ENCODE measurements at regions not wholly inside any gene's neighbourhood (a gene's known extent, or its start where the extent isn't known, plus 50 kb on each side); places are given as distances from the start of the nearest gene placed in this dataset.

DNA sequence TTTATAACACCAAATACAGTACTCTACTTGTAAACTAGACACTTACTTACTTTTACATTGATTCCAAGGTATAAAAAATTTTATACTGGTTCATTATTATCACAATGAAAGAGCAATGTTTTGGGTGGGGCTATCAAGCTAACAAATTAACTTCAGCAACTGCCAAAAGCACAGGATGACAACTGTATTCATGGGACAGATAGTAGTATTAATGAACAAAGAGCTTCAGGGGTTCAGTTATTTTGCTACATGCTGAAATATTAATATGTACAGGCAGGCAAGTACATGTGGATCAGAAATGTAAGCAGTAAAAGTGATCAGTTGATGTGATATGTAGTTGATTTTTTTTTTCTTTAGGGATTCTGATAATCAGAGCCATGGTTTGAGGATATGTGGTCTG lies 112.9 kb downstream of the NAA11 start:
- Mint-ChIP-seq H3K36me3 (ENCODE audit: low read depth) (no peaks in the 10 kb centered on the region), H3K9me3 (no peaks in the 10 kb centered on the region), H3K27ac (no peak overlapping the region), H3K27me3 (ENCODE audit: low read depth) (peaks cover 5% of the 10 kb centered on the region), H3K4me1 (peaks cover 7% of the 10 kb centered on the region), H3K4me3 (no peak overlapping the region)
- TF ChIP-seq, protein P1, sequence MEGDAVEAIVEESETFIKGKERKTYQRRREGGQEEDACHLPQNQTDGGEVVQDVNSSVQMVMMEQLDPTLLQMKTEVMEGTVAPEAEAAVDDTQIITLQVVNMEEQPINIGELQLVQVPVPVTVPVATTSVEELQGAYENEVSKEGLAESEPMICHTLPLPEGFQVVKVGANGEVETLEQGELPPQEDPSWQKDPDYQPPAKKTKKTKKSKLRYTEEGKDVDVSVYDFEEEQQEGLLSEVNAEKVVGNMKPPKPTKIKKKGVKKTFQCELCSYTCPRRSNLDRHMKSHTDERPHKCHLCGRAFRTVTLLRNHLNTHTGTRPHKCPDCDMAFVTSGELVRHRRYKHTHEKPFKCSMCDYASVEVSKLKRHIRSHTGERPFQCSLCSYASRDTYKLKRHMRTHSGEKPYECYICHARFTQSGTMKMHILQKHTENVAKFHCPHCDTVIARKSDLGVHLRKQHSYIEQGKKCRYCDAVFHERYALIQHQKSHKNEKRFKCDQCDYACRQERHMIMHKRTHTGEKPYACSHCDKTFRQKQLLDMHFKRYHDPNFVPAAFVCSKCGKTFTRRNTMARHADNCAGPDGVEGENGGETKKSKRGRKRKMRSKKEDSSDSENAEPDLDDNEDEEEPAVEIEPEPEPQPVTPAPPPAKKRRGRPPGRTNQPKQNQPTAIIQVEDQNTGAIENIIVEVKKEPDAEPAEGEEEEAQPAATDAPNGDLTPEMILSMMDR (IDR thresholded peaks at IDR 0.05; ENCODE audit: unreplicated experiment in 3 of 3) = no peak

- no peak overlapping the region for H3K4me3 Mint-ChIP-seq
Observed at GRCh38 chr4:79212311-79212710, 113.5 kb downstream of the NAA11 start.

DNA sequence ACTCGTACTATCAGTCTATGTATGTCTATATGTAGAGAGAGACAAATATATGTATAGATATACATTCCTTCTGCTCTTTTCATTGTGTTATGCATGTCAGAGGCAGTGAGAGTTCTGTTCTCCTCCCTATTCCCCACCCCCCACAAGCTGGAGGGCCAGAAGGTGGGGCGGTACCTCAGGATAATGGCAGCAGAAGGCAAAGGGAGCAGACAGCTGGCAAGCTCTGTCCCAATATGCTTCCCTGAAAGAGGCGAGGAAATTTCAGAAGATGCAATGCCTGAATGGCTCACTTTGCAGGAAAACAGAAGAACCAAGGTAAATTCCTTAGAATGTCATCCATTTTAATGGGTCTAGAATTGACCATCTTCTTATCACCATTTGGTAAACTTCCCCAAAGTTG lies 114.4 kb downstream of the NAA11 start:
- Mint-ChIP-seq H3K36me3 (ENCODE audit: low read depth) (no peaks in the 10 kb centered on the region), H3K27ac (no peak overlapping the region), H3K9me3 (peaks cover 4% of the 10 kb centered on the region), H3K27me3 (ENCODE audit: low read depth) (peaks cover 5% of the 10 kb centered on the region), H3K4me1 (peaks cover 7% of the 10 kb centered on the region), H3K4me3 (no peak overlapping the region)
- TF ChIP-seq, protein P1 (IDR thresholded peaks at IDR 0.05; ENCODE audit: unreplicated experiment in 3 of 3) = no peak

More at GRCh38 chr4:79212311-79212710, 113.5 kb downstream of the NAA11 start:
- Mint-ChIP-seq H3K4me1 (peaks cover 7% of the 10 kb centered on the region), H3K9me3 (no peaks in the 10 kb centered on the region), H3K27ac (peak overlapping the region in 1 of 3 experiments; percentile 54), H3K36me3 (ENCODE audit: low read depth) (no peaks in the 10 kb centered on the region), H3K27me3 (ENCODE audit: low read depth) (peaks cover 5% of the 10 kb centered on the region)
- TF ChIP-seq, protein P1 (IDR thresholded peaks at IDR 0.05; ENCODE audit: unreplicated experiment in 3 of 3) = no peak

DNA sequence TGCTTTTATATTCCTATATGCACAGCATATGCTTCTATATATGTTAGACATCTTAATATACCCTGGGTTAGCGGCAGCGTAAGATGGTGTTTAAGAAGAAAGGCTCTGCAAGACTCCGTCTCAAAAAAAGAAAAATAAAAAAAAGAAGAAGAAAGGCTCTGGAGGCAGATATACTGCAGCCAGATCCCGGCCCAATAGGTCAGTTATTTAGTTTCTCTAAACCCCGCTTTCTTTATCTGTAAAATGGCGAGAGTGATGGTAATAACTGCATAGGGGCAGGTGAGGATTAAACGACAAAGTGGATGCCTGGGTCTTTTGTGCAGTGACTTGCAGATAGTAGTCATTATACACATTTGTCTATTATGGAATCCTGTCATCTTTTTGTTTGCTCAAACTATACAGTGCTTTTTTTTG lies 115.2 kb downstream of the NAA11 start:
- Mint-ChIP-seq H3K4me3 (no peak overlapping the region), H3K27me3 (ENCODE audit: low read depth) (peaks cover 5% of the 10 kb centered on the region), H3K9me3 (peaks cover 11% of the 10 kb centered on the region), H3K36me3 (ENCODE audit: low read depth) (no peaks in the 10 kb centered on the region), H3K27ac (peak overlapping the region in 1 of 3 experiments; percentile 77), H3K4me1 (peaks cover 7% of the 10 kb centered on the region)
- TF ChIP-seq, protein P1 (IDR thresholded peaks at IDR 0.05; ENCODE audit: unreplicated experiment in 3 of 3) = no peak

GRCh38 chr4:79209822-79210635 lies 115.8 kb downstream of the NAA11 start:
- peaks cover 5% of the 10 kb centered on the region for H3K27me3 Mint-ChIP-seq (ENCODE audit: low read depth)
- TF ChIP-seq, protein P1 (IDR thresholded peaks at IDR 0.05; ENCODE audit: unreplicated experiment in 3 of 3) = no peak
- H3K4me3 Mint-ChIP-seq = no peak overlapping the region
- H3K9me3 Mint-ChIP-seq = peaks cover 11% of the 10 kb centered on the region
- H3K4me1 Mint-ChIP-seq = peaks cover 7% of the 10 kb centered on the region
- peak overlapping the region in 1 of 3 experiments; percentile 77 for H3K27ac Mint-ChIP-seq
- no peaks in the 10 kb centered on the region for H3K36me3 Mint-ChIP-seq (ENCODE audit: low read depth)

DNA sequence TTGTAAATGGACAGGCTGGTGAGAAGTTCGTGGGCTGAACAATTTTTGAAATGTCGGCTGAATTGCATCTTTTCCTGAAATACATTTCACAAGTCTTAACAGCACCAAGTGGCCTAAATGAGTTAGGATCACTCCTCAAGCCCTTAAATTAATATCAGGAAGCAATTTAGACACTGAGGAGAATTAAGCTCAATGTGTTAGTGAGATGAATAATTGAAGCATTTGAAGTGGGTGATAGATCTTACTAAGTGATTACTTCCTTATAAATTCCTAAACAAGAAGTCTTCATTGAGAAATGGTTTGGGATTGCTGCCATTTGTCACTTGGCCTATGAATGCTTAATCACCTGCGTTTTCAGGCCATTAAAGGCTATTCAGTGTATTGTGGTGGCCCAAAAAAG lies 116.8 kb downstream of the NAA11 start:
- TF ChIP-seq, protein P1 (IDR thresholded peaks at IDR 0.05; ENCODE audit: unreplicated experiment in 3 of 3) = no peak
- Mint-ChIP-seq H3K4me1 (peaks cover 7% of the 10 kb centered on the region), H3K4me3 (no peak overlapping the region), H3K27me3 (ENCODE audit: low read depth) (peaks cover 5% of the 10 kb centered on the region), H3K27ac (no peak overlapping the region), H3K9me3 (peaks cover 11% of the 10 kb centered on the region), H3K36me3 (ENCODE audit: low read depth) (no peaks in the 10 kb centered on the region)
